NT2/D1 (cell line): ENCODE measurements at regions not wholly inside any gene's neighbourhood (a gene's known extent, or its start where the extent isn't known, plus 50 kb on each side); places are given as distances from the start of the nearest gene placed in this dataset.

Source experiments
- DNase-seq: peaks from one replicate; pipeline ENCODE4 v3.0.0-alpha.2; 2011; ENCODE audit warnings: low read depth, low spot score
- H3K27me3 ChIP-seq: 2 replicates; pipeline ENCODE4 v1.6.0; 2011; ENCODE audit warnings: mild to moderate bottlenecking; ENCODE audit not compliant: insufficient read length, insufficient read depth
- H3K36me3 ChIP-seq: 2 replicates; pipeline ENCODE4 v1.6.1; 2011; ENCODE audit warnings: mild to moderate bottlenecking, low read length, mixed read lengths; ENCODE audit not compliant: insufficient read depth, insufficient read length
- H3K4me1 ChIP-seq: 2 replicates; pipeline ENCODE4 v1.5.1; 2011; ENCODE audit not compliant: insufficient read depth, insufficient read length
- H3K4me3 ChIP-seq: 2 replicates; pipeline ENCODE4 v1.5.1; 2011; ENCODE audit warnings: low read depth; ENCODE audit not compliant: insufficient read length
- H3K9ac ChIP-seq: 2 replicates; pipeline ENCODE4 v1.6.0; 2011; ENCODE audit warnings: low read depth; ENCODE audit not compliant: insufficient read length
- H3K9me3 ChIP-seq: 2 replicates; pipeline ENCODE4 v1.5.1; 2011; ENCODE audit warnings: mild to moderate bottlenecking, low read length; ENCODE audit not compliant: insufficient read depth
- SUZ12 ChIP-seq: IDR thresholded peaks from 2 replicates; pipeline ENCODE4 v1.6.1; 2011; ENCODE audit not compliant: insufficient read length, insufficient read depth; ENCODE audit errors: extremely low read depth
- YY1 ChIP-seq: IDR thresholded peaks from 2 replicates; pipeline ENCODE4 v1.6.1; 2011; ENCODE audit not compliant: insufficient read length, insufficient read depth
- ZNF274 ChIP-seq: IDR thresholded peaks from 2 replicates; pipeline ENCODE4 v1.6.1; 2011; ENCODE audit warnings: mild to moderate bottlenecking, low read depth, low read length

DNA sequence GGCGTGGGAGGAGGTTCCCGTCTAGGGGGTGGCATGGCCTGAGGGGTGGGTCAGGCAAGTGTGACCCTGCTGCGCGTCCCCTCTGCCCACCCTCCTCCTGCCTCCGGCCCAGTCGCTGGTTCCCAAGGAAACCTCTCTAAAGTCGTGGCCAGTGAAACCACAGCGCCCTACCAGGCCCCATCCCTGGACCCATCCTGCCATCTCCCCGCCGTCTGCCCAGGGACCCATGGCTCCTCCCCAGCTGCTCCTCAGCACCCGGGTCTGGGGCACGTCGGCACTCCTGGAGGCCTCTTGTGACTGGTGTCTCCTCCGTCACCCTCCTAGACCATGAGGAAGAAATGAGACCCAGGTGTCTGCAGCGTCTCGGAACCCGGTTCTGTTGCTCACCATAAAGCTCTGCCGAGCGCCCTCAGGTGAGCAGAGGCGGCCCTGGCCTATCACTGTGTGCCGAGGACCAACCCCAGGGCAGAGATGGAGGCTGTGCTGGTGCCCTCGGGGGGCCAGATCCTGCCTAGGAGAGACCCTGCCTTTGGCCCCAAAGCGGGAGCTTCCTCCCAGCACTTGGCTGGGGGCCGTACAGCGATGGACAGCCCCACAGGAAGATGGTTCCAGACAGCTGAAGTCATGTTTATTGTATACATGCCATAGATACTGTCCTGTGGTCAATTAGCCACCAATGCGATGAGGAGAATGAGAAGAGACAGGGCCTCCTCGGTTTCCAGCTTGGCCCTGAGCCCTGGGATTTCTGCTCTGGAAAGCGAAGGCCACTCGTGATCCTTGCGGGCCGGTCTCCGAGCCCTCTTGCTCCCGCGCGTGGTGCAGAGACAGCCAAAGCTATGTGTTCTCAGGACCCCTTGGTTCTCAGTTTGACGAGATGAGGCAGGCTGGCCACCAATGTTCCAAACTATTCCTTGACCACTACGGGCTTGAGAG, 222.5 kb upstream of the RTL1 start:
- H3K27me3 ChIP-seq: no peaks in the 10 kb centered on the region
- no peaks in the 10 kb centered on the region for H3K36me3 ChIP-seq
- no peak for TF ChIP-seq SUZ12
- no peak for TF ChIP-seq YY1
- no peak for TF ChIP-seq ZNF274
- no peaks in the 10 kb centered on the region for H3K9me3 ChIP-seq
- no peak for DNase-seq
- no peak overlapping the region for H3K9ac ChIP-seq
- H3K4me3 ChIP-seq: no peak overlapping the region
- no peaks in the 10 kb centered on the region for H3K4me1 ChIP-seq

DNA sequence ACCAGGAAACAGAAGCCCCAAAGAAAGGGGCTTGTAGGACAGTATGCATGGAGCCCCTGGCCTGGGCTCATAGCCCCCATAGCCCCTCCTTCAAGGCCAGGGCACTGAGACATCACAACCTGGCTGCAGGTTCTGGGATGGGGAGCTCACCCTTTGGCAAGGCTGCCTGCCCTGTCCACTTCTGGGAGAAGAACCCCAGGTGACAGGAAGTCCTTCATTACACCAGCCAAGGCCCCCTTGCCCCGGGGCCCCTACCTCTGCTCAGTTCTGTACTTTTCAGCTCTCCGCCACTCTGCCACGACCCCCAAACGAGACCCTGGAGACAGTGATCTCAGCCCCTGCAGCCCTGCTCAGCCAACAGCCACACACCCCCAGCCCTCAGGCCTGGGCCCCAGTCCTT, 223.2 kb upstream of the RTL1 start:
- H3K27me3 ChIP-seq: no peaks in the 10 kb centered on the region
- H3K9me3 ChIP-seq: no peaks in the 10 kb centered on the region
- no peak for TF ChIP-seq SUZ12
- TF ChIP-seq YY1: no peak
- no peak for TF ChIP-seq ZNF274
- no peak overlapping the region for H3K9ac ChIP-seq
- DNase-seq: no peak
- no peaks in the 10 kb centered on the region for H3K4me1 ChIP-seq
- no peaks in the 10 kb centered on the region for H3K36me3 ChIP-seq
- no peak overlapping the region for H3K4me3 ChIP-seq

DNA sequence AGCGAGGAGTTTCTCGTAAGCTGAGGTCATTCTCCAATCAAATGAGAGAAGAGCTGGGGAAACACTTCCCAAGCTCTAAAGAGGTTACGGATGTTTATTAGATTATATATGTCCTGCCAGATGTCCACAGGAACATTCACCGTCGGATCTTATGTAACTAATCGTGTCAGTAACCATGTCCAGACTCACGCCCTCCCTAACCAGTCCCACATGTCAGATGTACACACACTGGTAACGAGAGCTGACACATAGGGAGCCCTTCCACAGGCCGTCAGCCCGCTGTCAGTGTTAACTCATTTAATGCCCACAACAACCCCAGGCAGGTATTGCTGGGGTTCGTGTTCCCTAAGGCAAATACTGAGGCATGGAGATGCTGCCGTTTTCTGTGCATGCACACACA, 223.7 kb upstream of the RTL1 start:
- no peaks in the 10 kb centered on the region for H3K9me3 ChIP-seq
- H3K4me3 ChIP-seq: no peak overlapping the region
- no peak for DNase-seq
- no peaks in the 10 kb centered on the region for H3K36me3 ChIP-seq
- H3K27me3 ChIP-seq: no peaks in the 10 kb centered on the region
- no peaks in the 10 kb centered on the region for H3K4me1 ChIP-seq
- TF ChIP-seq ZNF274: no peak
- TF ChIP-seq SUZ12: no peak
- TF ChIP-seq YY1: no peak
- H3K9ac ChIP-seq: no peak overlapping the region

DNA sequence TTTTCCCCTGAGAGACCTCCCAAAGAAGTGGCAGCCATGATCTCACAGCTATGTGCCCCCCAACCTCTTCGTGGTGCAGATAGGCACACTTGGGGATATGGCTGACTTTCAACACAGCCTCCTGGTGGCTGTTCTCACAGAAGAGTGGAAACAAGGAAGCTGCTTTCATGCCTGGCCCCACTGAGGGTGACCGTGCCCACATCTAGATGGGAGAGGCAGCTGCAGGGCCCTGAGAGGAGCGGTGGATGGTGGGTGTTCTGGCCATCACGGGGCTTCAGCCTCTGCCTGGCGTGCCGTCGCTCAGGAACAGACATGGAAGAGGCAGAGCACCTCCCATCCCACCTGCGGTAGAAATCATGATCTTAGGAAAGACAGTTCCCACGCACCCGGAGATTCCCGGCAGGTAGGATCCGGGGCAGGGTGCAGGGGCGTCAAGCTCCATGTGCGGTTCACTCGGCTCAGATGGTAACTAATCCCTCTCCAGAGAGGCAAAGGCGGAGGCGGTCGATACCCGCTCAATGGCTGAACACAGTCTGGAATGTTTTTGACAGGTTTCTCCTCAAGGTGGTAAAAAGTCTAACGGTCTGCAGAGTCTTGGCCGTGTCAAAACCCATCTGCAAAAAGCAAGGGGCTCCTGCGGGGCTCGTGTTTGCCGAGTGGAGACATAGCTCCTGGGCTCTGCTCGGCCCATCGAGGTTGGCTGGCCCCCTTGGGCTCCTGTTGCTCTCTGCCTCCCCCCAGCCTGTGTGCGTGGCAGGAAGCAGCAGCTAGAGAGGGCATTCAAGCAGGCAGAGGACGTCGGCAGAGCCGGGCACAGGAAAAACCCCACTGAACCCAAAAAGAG, 225.2 kb upstream of the RTL1 start:
- no peak overlapping the region for H3K4me3 ChIP-seq
- H3K36me3 ChIP-seq: no peaks in the 10 kb centered on the region
- TF ChIP-seq YY1 (no peak), SUZ12 (no peak), ZNF274 (no peak)
- no peak overlapping the region for H3K9ac ChIP-seq
- no peaks in the 10 kb centered on the region for H3K4me1 ChIP-seq
- no peaks in the 10 kb centered on the region for H3K9me3 ChIP-seq
- H3K27me3 ChIP-seq: no peaks in the 10 kb centered on the region
- no peak for DNase-seq

DNA sequence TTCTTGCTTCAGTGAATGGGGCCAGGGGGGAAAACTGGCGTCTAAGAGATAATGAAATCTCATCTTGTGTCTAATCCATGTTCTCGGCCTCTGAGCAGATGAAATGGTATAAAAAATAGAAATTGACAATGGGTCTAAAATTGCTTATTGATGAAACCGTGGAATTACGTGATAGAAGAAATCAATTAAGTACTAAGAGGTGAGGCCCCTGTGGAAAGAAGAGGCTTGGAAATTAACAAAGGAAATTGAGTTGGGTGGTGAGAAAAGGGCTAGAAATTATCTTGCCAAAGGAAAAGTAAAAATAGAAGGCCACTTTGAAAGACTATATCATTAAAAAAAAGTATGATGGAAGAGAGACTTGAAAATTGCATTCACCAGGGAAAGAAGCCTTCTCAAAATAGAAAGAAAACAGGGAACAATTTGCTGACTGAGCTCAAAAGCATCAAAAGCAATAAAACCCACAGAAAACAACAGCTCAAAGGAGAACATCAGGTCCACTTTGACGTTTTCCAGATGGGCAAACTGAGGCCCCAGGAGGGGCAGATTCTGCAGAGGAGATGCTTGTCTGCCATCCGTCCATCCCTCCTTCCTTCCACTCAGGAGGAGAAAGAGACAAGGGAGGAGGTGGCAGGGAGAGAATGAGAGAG, 226.1 kb upstream of the RTL1 start:
- Histone ChIP-seq H3K27me3 (no peaks in the 10 kb centered on the region), H3K36me3 (no peaks in the 10 kb centered on the region), H3K9ac (no peak overlapping the region), H3K9me3 (no peaks in the 10 kb centered on the region), H3K4me3 (no peak overlapping the region), H3K4me1 (no peaks in the 10 kb centered on the region)
- DNase-seq: no peak
- no peak for TF ChIP-seq SUZ12
- no peak for TF ChIP-seq ZNF274
- no peak for TF ChIP-seq YY1

DNA sequence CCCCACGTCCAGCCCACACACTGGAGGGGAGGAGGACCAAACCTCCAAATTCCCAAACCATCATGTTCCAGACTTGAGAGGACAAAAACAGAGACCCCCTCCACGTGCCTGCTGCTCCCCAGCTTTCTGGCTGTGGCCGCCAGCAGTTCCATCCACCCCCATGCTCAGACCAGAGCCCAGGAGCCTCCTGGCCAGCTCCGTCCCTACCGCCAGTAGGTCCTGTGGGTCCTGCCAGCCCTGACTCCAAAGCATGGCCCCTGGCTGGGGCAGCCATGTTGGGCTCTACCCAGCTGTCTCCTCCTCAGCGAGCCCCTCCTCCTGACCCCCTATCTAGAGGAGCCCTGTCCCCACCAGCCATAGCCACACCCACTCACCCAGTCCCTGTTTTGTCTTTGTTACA, 227.3 kb upstream of the RTL1 start:
- H3K36me3 ChIP-seq: no peaks in the 10 kb centered on the region
- TF ChIP-seq YY1 (no peak), ZNF274 (no peak), SUZ12 (no peak)
- DNase-seq: no peak
- no peaks in the 10 kb centered on the region for H3K4me1 ChIP-seq
- no peaks in the 10 kb centered on the region for H3K9me3 ChIP-seq
- no peak overlapping the region for H3K4me3 ChIP-seq
- H3K9ac ChIP-seq: no peak overlapping the region
- H3K27me3 ChIP-seq: no peaks in the 10 kb centered on the region
